Right lobe of liver (tissue), 6 donors: ENCODE measurements at regions not wholly inside any gene's neighbourhood (a gene's known extent, or its start where the extent isn't known, plus 50 kb on each side); places are given as distances from the start of the nearest gene placed in this dataset.

Experiments
- ATAC-seq, 4 donors: fragments of 200-7000 bp; cut with Tn5 transposase; one replicate each; pipeline ENCODE4 v1.9.1; 2020; ENCODE audit warnings: mild to moderate bottlenecking in 4 of 4, moderate library complexity in 4 of 4
- DNase-seq, 3 donors: peaks; one replicate each; pipeline ENCODE4 v3.0.0-alpha.2; 2020
- H3K27ac ChIP-seq, 3 donors: fragments of 200-600 bp; one replicate each; pipeline ENCODE4 v1.8.0; 2022
- H3K27me3 ChIP-seq, 2 donors: fragments of 200-600 bp; one replicate each; pipeline ENCODE4 v1.8.0; 2022
- H3K36me3 ChIP-seq, 4 donors: fragments of 200-600 bp; sonication (generic) in 1 of 4; one replicate each; pipeline versions ENCODE4 v1.5.1 to v1.8.0; 2017 to 2022; ENCODE audit warnings: control low read depth in 1 of 4
- H3K4me1 ChIP-seq, 4 donors: fragments of 200-600 bp; sonication (generic) in 1 of 4; one replicate each; pipeline versions ENCODE4 v1.5.1 to v1.8.0; 2017 to 2022; ENCODE audit warnings: control low read depth in 1 of 4
- H3K4me3 ChIP-seq, 3 donors: fragments of 200-600 bp; one replicate each; pipeline ENCODE4 v1.8.0; 2022
- H3K9me3 ChIP-seq, 4 donors: fragments of 200-600 bp; sonication (generic) in 1 of 4; one replicate each; pipeline versions ENCODE4 v1.5.1 to v1.8.0; 2017 to 2022; ENCODE audit warnings: control low read depth in 1 of 4
- POLR2A ChIP-seq: fragments of 450-650 bp; IDR thresholded peaks from one replicate; pipeline ENCODE4 v1.6.1; 2017; ENCODE audit warnings: antibody characterized with exemption, mild to moderate bottlenecking
- WGBS: methylation state at CpG from one replicate; pipeline ENCODE4 v1.1.6; 2018; ENCODE audit warnings: low coverage, low lambda C conversion rate; ENCODE audit not compliant: insufficient coverage; ENCODE audit errors: missing lambda C conversion rate; 5-methylcytosine and 5-hydroxymethylcytosine counted together
- intact Hi-C, 2 donors: fragments of 100-400 bp; cut with DNase I; formaldehyde crosslinking; loops; one replicate each; pipeline versions ENCODE4 v1.11.2 to v1.14.1; 2022
- TF ChIP-seq, protein P1 (sequence below), 4 donors: fragments of 200-600 bp in 3 of 4; fragments of 450-650 bp in 1 of 4; IDR thresholded peaks; one replicate each; pipeline versions ENCODE4 v1.5.1 to v1.8.0; 2016 to 2022; ENCODE audit warnings: antibody characterized with exemption in 4 of 4, mild to moderate bottlenecking in 2 of 4
- donor health status: DM: no; HTN: yes; CAD: no.
- donor health status: DM: no; HTN: no; CAD: no.
- donor health status: DM: no; HTN: no; CAD: no.
- donor health status: DM: no; HTN: yes; CAD: no.
- donor health status: DM: no; HTN: yes; CAD: no.

DNA sequence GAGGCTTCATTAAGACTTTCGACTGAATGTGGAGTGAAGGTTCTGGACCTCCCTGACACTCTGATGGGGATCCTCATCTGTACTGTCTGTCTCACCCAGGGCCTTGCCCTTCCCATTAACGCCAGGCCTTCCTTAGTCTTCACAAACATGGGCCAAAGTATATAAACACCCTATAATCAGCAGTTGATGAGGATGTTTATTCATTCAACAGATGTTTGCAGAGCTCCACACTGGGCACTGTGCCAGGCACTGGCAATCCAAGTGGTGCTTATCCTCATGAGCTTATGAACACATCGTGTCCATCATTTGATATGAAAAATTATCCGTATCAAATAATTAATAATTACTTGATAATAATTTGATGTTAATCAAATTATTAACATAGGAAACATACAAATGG, 454.4 kb downstream of the FUT8 start:
- intact Hi-C loops, result no loop called here

DNA sequence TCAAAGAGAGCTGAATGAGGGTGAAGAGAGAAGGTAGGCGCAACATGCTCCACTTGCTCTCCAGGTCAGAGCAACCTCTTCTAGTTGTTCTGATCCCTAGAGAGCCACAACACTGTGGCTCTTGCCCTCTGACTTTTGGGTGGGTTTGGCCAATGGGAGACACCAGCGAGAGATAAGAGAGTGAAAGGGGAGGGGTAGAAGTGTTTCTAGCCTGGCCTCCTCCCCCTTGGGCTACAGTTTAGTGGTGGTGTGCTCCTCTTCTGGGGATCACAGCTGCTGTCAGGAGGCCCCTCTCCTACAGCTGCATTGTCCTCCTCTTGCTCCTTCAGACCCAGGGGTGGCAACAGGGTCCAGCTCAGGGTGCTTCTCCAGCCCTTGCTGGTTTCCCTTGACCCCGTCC, 454.8 kb downstream of the FUT8 start:
- no peaks in the 10 kb centered on the region for H3K4me1 ChIP-seq
- 66% methylated on average over 3 of the region's 3 CpGs for WGBS
- DNase-seq (no peak), ATAC-seq (no peak)
- no peaks in the 10 kb centered on the region for H3K9me3 ChIP-seq
- intact Hi-C loops, result no loop called here
- H3K27me3 ChIP-seq, result no peaks in the 10 kb centered on the region
- no peak overlapping the region for H3K4me3 ChIP-seq
- TF ChIP-seq, protein P1, sequence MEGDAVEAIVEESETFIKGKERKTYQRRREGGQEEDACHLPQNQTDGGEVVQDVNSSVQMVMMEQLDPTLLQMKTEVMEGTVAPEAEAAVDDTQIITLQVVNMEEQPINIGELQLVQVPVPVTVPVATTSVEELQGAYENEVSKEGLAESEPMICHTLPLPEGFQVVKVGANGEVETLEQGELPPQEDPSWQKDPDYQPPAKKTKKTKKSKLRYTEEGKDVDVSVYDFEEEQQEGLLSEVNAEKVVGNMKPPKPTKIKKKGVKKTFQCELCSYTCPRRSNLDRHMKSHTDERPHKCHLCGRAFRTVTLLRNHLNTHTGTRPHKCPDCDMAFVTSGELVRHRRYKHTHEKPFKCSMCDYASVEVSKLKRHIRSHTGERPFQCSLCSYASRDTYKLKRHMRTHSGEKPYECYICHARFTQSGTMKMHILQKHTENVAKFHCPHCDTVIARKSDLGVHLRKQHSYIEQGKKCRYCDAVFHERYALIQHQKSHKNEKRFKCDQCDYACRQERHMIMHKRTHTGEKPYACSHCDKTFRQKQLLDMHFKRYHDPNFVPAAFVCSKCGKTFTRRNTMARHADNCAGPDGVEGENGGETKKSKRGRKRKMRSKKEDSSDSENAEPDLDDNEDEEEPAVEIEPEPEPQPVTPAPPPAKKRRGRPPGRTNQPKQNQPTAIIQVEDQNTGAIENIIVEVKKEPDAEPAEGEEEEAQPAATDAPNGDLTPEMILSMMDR (IDR thresholded peaks at IDR 0.05), result no peak
- no peak for TF ChIP-seq POLR2A
- no peak overlapping the region for H3K27ac ChIP-seq
- no peaks in the 10 kb centered on the region for H3K36me3 ChIP-seq

More for the DNA sequence above, 454.4 kb downstream of the FUT8 start:
- no peaks in the 10 kb centered on the region for H3K27me3 ChIP-seq
- no peak for DNase-seq
- no peak for TF ChIP-seq POLR2A
- TF ChIP-seq, protein P1 (IDR thresholded peaks at IDR 0.05), result no peak
- H3K27ac ChIP-seq, result no peak overlapping the region
- H3K4me1 ChIP-seq, result no peaks in the 10 kb centered on the region
- no peak overlapping the region for H3K4me3 ChIP-seq
- no peaks in the 10 kb centered on the region for H3K36me3 ChIP-seq
- WGBS, result 42% methylated on average over 3 of the region's 4 CpGs
- ATAC-seq, result no peak
- H3K9me3 ChIP-seq, result no peaks in the 10 kb centered on the region

DNA sequence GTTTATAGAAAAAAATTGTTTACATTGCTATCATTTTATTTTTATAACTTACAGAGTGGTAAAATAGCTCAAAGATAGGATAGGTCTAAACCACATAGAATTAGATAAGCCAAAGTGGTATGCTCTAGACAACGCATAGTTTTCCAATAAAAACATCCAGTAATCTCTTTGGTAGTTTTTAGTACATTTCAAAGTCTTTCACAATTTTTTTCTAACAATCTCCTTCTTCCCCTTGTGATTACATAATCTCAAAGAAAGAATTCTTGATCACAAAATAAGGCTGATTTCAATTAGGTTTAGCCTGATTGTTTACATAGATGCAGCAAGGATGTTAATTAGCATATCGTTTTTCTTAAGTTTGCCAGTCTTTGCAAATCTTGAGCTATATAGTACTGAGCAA, 460.0 kb downstream of the FUT8 start:
- Histone ChIP-seq H3K27me3 (no peaks in the 10 kb centered on the region), H3K27ac (no peak overlapping the region), H3K4me1 (no peaks in the 10 kb centered on the region), H3K4me3 (no peak overlapping the region), H3K36me3 (no peaks in the 10 kb centered on the region), H3K9me3 (no peaks in the 10 kb centered on the region)
- TF ChIP-seq, protein P1 (IDR thresholded peaks at IDR 0.05), result no peak
- TF ChIP-seq POLR2A, result no peak
- intact Hi-C loops, result no loop called here
- ATAC-seq (no peak), DNase-seq (no peak)
- WGBS, result 74% methylated on average over 2 of the region's 2 CpGs

DNA sequence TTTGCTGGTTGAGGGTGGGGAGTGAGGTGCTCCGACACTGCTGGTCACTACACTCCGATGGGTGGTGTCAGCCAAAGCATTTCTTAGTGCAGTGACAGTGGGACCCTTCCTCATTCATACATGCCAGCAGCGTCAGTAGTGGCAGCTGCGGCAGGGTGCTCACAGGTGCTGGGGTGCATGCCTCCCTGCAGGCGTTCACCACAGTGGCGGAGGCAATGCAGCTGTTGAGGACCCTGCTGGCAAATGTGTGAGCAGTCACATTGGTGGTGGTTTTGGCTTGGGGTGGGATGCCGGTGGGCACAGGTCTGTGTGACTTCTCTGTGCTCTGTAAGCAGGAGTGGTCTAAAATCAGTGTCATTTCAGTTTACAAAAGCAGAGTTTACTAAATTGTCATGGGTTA, 464.6 kb downstream of the FUT8 start:
- TF ChIP-seq, protein P1 (IDR thresholded peaks at IDR 0.05), result no peak
- no peak for TF ChIP-seq POLR2A
- Histone ChIP-seq H3K27me3 (no peaks in the 10 kb centered on the region), H3K4me3 (no peak overlapping the region), H3K36me3 (no peaks in the 10 kb centered on the region), H3K9me3 (no peaks in the 10 kb centered on the region), H3K4me1 (no peaks in the 10 kb centered on the region), H3K27ac (no peak overlapping the region)
- intact Hi-C loops, result no loop called here
- DNase-seq (no peak), ATAC-seq (no peak)
- WGBS, result 53% methylated on average over 2 of the region's 7 CpGs

DNA sequence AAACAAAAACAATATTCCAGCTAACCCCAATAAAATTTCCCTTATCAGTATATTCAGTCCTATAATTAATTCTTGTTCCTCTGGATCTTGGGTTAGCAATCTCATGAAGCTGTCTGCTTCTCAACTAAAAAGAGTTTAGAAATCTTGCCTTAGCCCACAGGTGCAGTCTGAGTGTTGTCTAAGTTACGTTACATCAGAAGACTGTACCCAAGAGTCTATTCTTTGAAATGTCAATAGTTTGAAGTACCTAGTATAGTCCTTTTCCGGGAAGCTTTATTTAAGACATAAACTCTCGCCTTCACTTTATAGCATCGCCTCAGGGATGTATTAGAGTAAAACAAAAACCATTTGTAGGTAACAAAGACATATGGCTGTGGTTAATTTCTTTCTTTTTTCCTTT, 465.1 kb downstream of the FUT8 start:
- TF ChIP-seq, protein P1 (IDR thresholded peaks at IDR 0.05), result no peak
- TF ChIP-seq POLR2A, result no peak
- intact Hi-C loops, result no loop called here
- ATAC-seq, result no peak
- 39% methylated on average over 4 of the region's 4 CpGs for WGBS
- Histone ChIP-seq H3K4me3 (no peak overlapping the region), H3K27ac (no peak overlapping the region), H3K9me3 (no peaks in the 10 kb centered on the region), H3K36me3 (no peaks in the 10 kb centered on the region), H3K27me3 (no peaks in the 10 kb centered on the region), H3K4me1 (no peaks in the 10 kb centered on the region)
- no peak for DNase-seq
